GM13976 (cell line): ENCODE measurements at regions not wholly inside any gene's neighbourhood (a gene's known extent, or its start where the extent isn't known, plus 50 kb on each side); places are given as distances from the start of the nearest gene placed in this dataset.

Experiments used
- DNase-seq: peaks from one replicate; pipeline ENCODE4 v3.0.0; 2012; ENCODE audit warnings: low spot score
- CTCF ChIP-seq: IDR thresholded peaks from 2 replicates; pipeline ENCODE4 v1.5.1; 2012; ENCODE audit warnings: borderline replicate concordance, mild to moderate bottlenecking; ENCODE audit not compliant: insufficient read depth; ENCODE audit errors: extremely low read depth, missing control alignments, control extremely low read depth
- in situ Hi-C: fragments of 300-500 bp; cut with MboI; formaldehyde crosslinking; loops from one replicate; pipeline ENCODE4 v1.12.0; 2022; ENCODE audit warnings: low sequenced_read_pairs, mixed read lengths, inconsistent platforms; ENCODE audit not compliant: unreplicated experiment

- in situ Hi-C loops = no loop called here
- no peak for DNase-seq
- TF ChIP-seq CTCF = no peak
Observed at GRCh38 chr1:91137173-91137852, 115.5 kb upstream of the ZNF644 start.

GRCh38 chr1:91135799-91136198 is 114.0 kb upstream of the ZNF644 start:
- no peak for DNase-seq
- in situ Hi-C loops = no loop called here
- no peak for TF ChIP-seq CTCF

GRCh38 chr1:91133248-91133647 is 111.4 kb upstream of the ZNF644 start:
- in situ Hi-C loops = no loop called here

GRCh38 chr1:91130256-91130985 is 108.6 kb upstream of the ZNF644 start:
- DNase-seq = no peak
- TF ChIP-seq CTCF = no peak
- in situ Hi-C loops = no loop called here

More at GRCh38 chr1:91133248-91133647, 111.4 kb upstream of the ZNF644 start:
- no peak for TF ChIP-seq CTCF
- DNase-seq = no peak

GRCh38 chr1:91129458-91129857 is 107.6 kb upstream of the ZNF644 start:
- in situ Hi-C loops = no loop called here
- no peak for TF ChIP-seq CTCF
- no peak for DNase-seq

- in situ Hi-C loops = no loop called here
- DNase-seq = no peak
- no peak for TF ChIP-seq CTCF
Observed at GRCh38 chr1:91129017-91129416, 107.2 kb upstream of the ZNF644 start.
